SU-DHL-6 (cell line): ENCODE measurements at regions not wholly inside any gene's neighbourhood (a gene's known extent, or its start where the extent isn't known, plus 50 kb on each side); places are given as distances from the start of the nearest gene placed in this dataset.

Experiments
- CTCF ChIP-seq: fragments of 200-600 bp; sonication (generic); IDR thresholded peaks from one replicate; pipeline ENCODE4 v1.5.1; 2017; ENCODE audit warnings: antibody characterized with exemption, mild to moderate bottlenecking, low read length, moderate library complexity; ENCODE audit not compliant: insufficient read depth, poor library complexity, severe bottlenecking
- EZH2phosphoT487 ChIP-seq: fragments of 200-600 bp; sonication (generic), shearing (Covaris generic); conservative IDR thresholded peaks from 2 replicates; pipeline ENCODE4 v1.6.1; 2018; ENCODE audit warnings: mild to moderate bottlenecking, antibody characterized with exemption, low read length, moderate library complexity, mixed read lengths

- TF ChIP-seq CTCF (no peak), EZH2phosphoT487 (no peak)
Measured at GRCh38 chr5:61704289-61704688, 372.2 kb downstream of the ZSWIM6 start.
